ENCODE measurements at regions not wholly inside any gene's neighbourhood (a gene's known extent, or its start where the extent isn't known, plus 50 kb on each side); places are given as distances from the start of the nearest gene placed in this dataset.

- RAD21 ChIA-PET (ENCODE audit: unreplicated experiment) = no interaction called here
- no peak for FAIRE-seq
- Histone ChIP-seq H3K4me3 (no peak overlapping the region), H3K36me3 (ENCODE audit: control insufficient read depth in 2 of 2, insufficient read depth in 2 of 2, low read length in 1 of 2) (no peaks in the 10 kb centered on the region), H3K9me3 (replicated peaks; ENCODE audit: control insufficient read depth, insufficient read depth, low read length) (no peaks in the 10 kb centered on the region), H3K27ac (ENCODE audit: control insufficient read depth, insufficient read depth) (no peak overlapping the region), H3K27me3 (replicated peaks in 1 of 2; ENCODE audit: control insufficient read depth in 2 of 2, insufficient read depth in 2 of 2, low read length in 1 of 2) (no peaks in the 10 kb centered on the region), H3K9ac (ENCODE audit: control insufficient read depth, insufficient read depth, low read length) (no peak overlapping the region), H3K4me1 (ENCODE audit: control insufficient read depth, insufficient read depth, low read length) (no peaks in the 10 kb centered on the region), H4K20me1 (ENCODE audit: control insufficient read depth, insufficient read depth) (no peaks in the 10 kb centered on the region), H2AFZ (ENCODE audit: control insufficient read depth, low read depth, low read length) (no peak overlapping the region), H3K79me2 (ENCODE audit: control insufficient read depth, insufficient read depth, low read length) (no peaks in the 10 kb centered on the region), H3K4me2 (ENCODE audit: control insufficient read depth, insufficient read depth) (no peak overlapping the region)
- intact Hi-C loops (cut with micrococcal nuclease; ENCODE audit: unreplicated experiment) = no loop called here
- DNase-seq (ENCODE audit: low read depth, low spot score) = no peak
- SMC1A ChIA-PET (ENCODE audit: uncharacterized antibody, unreplicated experiment) = interaction anchor here (0.6 kb wide), 1 partner anchor 18 kb away, joined by 3 read pairs; no protein-coding TSS in a partner anchor
- in situ Hi-C loops (cut with MboI) = no loop called here
- CTCF ChIA-PET = no interaction called here
- BruUV-seq (replicated peaks) = no TSS peak
- TF ChIP-seq TARDBP (IDR thresholded peaks at IDR 0.05; ENCODE audit: borderline replicate concordance) = no peak
- no peak for TF ChIP-seq NR2C1 (IDR thresholded peaks at IDR 0.05)
- no peak for TF ChIP-seq RB1 (IDR thresholded peaks at IDR 0.05; ENCODE audit: borderline replicate concordance)
- no peak for TF ChIP-seq SIN3A (IDR thresholded peaks at IDR 0.05; ENCODE audit: low read depth, low read length)
- TF ChIP-seq E4F1 (IDR thresholded peaks at IDR 0.05; ENCODE audit: borderline replicate concordance, partially characterized antibody) = no peak
- no peak for TF ChIP-seq NBN (IDR thresholded peaks at IDR 0.05)
- no peak for TF ChIP-seq ZBTB4 (CRISPR knock-in tag; IDR thresholded peaks at IDR 0.05)
- TF ChIP-seq E2F8 (IDR thresholded peaks at IDR 0.05; ENCODE audit: low read depth, partially characterized antibody) = no peak
- TF ChIP-seq RFX5 (IDR thresholded peaks at IDR 0.05; ENCODE audit: low read depth, low read length) = no peak
- TF ChIP-seq IRF4 (IDR thresholded peaks at IDR 0.05; ENCODE audit: low read depth, low read length) = no peak
- POLR2A ChIA-PET = interaction anchor here (0.6 kb wide), 1 partner anchor 827 kb away, joined by 3 read pairs; no protein-coding TSS in a partner anchor
- ATAC-seq = no peak
These were observed 1158.9 kb upstream of the CELF2 start for GRCh38 chr10:9858816-9859215.
